HG03139 (cell line): ENCODE measurements at regions not wholly inside any gene's neighbourhood (a gene's known extent, or its start where the extent isn't known, plus 50 kb on each side); places are given as distances from the start of the nearest gene placed in this dataset.

Experiments
- ATAC-seq: cut with Tn5 transposase; IDR thresholded peaks from one replicate; pipeline ENCODE4 v1.9.1; 2021; ENCODE audit not compliant: unreplicated experiment

DNA sequence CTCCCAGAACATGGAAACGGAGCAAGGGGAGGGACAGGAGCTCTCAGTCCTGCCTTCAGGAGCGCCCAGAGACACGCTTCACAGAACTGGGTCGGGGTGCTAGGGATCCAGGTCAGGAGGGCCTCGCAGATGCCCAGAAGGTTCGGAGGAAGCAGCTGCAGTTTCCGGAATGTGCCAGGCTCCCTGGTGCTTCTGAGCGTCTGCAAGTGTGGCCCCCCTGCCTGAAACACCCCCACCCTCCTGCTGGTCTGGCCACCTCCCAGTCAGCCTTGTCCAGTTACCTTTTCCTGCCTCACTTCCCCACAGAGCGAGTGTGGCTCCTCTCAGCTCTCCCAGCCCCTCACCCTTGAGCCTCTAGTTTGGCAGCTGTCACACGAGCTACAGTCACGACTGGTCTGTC lies 88.3 kb upstream of the TAF1B start:
- ATAC-seq: no peak

DNA sequence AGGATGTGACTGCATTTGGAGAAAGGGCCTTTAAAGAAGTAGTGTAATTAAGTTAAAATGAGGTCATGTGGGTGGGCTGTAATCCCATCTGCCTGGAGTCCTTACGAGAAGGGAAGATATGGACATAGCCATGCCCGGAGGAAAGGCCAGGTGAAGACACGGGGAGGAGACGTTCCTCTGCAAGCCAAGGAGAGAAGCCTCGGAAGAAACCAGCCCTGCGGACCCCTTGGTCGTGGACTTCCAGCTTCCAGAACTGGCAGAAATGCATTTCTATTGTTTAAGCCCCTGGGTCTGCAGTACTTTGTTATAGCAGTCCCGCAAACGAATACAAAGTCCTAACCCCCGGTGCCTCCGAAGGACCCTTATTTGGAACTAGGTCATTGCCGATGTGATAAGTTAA lies 87.6 kb upstream of the TAF1B start:
- ATAC-seq: no peak

DNA sequence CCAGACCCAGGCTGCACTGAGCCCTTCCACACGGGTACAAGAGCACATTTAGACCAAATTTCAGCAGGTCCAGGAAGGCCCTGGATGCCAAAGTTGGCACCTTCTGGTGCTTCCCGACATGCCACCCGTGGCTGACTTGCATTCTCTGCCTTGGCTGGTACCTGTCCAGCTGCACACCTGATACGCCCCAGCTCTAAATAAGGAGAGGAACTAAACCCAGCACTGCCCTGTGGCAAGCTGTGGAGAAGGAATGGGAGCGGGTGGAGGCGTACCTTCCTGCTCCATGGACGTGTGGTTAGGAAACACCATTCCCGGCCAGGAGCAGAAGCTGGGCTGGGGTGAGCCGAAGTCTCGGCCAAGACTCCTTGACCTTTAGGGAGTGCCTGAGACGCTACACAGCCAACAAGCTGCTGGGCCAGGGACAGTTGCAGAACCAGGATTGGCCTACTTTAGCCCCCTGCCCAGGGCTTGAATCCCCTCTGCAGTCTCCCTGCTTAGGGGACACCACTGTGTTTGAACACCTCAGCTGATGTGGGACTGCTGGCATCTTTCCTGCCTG lies 86.5 kb upstream of the TAF1B start:
- ATAC-seq: no peak

DNA sequence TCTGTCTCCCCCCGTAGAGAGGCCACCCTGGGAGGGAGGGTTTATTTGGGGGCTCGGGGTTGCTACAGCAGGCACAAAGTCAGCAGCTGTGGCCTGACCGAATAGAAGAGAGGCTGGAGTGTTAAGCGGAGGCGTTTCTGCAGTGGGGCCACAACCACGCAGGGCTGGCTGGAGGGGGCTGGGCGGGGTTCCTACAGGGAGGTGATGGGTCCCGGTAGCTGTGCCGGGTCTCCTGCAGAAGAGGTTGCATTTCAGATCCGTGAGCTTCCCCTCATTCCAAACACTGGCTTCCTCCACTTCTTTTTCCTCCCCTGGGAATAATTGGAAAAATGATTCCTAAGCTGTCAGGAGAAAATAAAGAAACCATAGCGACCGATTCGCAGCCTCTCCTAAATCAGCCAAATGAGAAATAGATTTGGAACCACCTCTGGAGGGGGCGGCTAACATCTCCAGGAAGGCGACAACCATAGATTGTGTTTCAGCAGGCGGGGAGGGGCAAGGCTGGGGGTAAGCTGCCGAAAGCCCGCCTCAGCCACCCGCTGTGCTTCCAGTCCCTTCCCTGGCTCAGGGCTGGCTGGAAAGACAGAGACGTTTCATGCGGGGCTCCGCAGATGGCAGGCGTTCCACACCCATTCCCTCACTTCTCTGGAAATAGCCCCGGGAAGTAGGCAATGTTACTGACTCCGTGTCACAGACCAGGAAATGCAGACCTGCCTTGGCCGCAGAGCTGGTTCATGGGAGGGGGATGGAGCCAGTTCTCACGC lies 85.6 kb upstream of the TAF1B start:
- ATAC-seq: no peak

DNA sequence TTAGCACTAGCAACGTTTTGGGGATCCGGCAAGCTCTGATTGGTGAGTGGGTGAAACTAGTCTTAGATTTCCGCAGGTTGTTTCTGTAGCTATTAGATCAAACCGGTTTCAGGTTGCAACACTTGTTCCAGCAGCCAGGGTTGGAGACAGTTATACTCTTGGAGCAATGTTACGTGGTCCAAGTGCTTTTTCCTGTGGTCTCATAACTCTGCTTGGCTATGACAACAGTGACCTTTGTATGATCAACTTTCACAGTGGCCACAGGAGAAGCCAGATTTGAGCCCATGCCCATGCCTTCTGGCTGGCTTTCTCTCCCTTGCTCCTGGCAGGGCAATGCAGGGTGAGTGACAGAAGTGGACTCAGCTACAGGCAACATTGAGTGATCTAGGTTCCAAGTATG lies 84.5 kb upstream of the TAF1B start:
- ATAC-seq: no peak

DNA sequence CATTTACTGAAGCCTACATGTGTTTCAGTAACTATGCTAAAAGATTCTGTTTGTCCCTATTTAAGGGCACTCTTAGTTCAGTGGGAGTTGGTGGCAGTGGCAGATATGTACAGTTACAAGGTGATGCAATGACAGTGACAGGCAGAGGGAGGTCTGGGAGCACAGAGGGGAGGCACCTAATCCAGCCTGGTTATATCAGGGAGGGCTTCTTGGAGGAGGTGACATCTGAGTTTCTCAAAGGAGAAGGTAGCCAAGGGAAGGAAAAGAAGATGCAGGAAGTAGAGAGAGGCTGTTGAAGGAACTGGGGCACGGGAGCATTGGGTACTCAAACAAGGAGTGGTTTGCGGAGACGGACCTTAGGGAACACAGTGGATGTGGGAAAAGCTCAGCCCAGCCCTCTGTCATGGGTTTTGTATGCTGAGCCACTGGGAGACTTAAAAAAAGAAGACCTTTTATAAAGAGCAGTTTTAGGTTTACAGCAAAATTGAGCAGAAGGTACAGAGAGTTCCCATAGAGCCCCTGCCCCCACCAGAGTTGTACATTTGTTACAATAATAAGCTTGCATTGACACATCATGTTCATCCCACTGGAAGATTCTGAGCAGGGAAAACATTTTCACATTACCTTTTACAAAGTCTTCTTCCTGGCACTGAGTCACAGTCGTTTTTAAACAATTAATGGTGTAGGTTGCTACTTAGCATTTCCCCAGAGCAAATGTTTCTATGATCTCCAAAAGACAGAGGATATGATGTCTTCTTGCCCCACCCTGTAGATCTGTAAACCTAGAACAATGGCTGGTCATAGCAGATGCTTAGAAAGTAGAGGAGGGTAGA lies 83.0 kb upstream of the TAF1B start:
- ATAC-seq: no peak

DNA sequence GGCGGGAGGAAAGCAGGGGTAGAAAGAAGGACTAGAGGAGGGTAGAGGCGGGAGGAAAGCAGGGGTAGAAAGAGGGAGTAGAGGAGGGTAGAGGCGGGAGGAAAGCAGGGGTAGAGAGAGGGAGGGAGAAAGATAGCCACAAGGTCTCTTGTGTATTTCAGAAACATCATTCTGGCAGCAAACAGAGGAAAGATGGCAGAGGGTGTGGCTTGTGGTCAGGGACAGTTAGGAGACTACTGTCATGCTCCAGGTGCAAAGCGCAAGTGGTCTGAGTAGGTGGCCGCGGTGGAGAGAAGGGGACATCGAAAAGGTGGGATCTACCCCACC lies 82.4 kb upstream of the TAF1B start:
- ATAC-seq: no peak

DNA sequence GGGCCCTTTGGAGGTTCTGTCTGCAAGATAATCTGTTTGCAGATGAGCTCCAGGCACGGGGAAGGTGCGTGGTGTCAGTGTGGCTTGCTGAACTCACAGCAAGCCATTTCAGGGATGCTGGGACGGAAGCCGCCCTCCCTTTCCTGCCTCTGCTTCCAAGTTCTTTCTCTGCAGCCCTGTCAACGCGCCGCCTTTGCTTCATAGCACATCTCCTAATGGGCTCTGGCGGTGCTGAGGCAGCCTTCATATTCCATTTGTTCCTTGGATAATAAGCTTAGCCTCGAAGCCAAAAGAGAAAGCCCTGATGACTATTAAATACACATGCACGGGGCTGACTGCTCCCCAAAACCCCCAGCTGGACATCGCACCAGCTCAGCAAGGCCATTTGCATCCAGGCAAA lies 81.7 kb upstream of the TAF1B start:
- no peak for ATAC-seq

DNA sequence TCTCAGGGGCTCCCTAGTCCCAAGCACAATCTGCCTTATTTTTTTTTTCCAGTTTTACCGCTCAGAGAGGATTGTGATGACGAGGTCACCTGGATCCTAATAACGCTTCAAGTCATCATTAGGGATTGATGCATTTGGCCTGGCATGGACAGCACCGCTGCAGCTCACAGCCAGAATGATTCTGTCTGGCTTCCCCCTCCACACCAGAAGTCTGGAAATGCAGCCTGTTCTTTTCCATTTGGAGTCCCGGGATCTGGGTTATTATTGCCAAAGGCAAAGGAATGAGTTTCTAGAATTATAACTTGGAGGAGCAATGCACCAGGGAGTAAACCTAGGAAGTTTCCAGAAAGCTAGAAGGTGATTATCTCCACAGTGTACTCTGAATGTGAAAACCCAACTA lies 81.1 kb upstream of the TAF1B start:
- no peak for ATAC-seq

DNA sequence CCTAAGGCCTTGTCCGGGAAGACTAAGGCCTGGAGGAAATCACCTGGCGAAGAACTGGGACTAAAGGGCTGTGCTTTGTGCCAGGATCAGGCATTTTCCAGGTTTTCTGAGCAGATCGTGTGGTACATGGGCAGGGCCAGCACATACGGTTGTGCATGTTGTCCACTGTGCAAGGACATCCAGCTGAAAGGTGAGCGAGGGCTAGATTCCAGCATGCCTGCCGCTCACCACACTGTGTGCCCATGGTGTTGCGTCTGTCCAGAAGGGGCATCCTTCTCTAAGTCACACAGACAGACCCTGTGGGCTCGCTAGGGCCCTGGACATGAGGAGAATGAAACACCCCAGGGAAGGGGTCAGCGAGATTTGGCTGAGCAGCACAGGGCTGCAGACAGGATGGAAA lies 80.3 kb upstream of the TAF1B start:
- ATAC-seq: no peak

DNA sequence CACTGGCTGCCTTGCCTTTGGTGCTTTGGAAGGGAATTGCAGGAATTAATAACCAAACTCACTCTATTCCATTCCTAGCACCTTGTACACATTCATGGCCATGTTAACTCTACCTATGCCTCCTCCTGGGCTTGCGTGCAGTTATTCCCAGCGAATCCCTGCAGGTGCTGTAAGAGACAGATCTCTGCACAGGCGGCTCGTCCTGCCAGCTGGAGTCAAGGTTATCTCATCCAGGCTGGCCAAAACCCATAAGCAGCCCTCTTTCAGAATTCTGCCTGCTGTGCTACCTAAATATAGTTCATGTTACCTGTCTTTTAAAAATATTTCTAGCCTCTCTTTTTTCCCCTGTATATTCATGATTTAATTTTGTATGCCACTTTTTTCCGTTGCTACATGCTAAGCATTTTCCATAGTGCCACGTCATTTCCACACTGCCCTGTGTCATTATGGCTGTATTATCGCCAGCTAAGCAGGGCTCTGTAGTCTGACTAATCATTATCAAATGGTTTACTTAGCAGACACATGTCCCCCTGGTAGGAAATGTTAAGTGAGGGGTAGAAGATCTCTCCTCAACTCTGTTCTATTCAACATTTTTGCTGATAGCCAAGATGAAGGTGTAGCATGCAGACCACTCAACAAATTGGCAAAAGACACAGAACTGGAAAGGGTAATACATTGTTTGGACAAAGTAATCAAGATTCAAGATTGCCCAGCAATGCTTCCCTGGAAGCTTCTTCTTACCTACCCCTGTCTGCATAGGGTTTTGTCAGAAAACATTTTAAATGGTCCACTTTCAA lies 79.7 kb upstream of the TAF1B start:
- no peak for ATAC-seq

DNA sequence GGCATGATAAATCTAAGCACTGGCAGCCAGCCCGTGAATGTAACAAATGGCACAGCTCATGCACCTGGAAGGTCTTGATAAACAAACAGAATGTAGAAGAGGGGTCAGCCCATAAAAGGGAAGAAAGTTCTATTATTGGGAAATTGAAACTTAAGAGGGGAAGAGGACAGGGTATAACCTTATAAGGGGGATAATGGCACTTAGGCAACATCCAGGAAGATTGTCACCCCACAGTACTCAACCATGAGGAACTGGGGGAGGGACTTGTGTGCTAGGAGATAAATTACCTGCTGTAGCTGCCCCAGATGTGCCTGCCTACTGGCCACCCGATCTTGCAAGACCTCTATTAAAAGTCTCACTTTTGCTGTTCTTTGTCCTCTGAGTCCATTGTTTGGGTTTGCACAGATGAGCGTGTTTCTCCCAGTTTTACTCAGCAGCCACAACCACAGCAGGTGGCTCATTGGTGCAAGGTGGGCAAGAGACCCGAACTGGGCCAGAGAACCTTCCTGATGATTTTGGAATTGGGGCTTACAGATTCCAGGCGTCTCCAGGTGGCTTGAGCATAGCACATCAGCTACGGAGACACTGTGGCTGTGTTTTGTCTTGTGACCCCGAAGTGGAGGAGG lies 79.0 kb upstream of the TAF1B start:
- ATAC-seq: no peak

DNA sequence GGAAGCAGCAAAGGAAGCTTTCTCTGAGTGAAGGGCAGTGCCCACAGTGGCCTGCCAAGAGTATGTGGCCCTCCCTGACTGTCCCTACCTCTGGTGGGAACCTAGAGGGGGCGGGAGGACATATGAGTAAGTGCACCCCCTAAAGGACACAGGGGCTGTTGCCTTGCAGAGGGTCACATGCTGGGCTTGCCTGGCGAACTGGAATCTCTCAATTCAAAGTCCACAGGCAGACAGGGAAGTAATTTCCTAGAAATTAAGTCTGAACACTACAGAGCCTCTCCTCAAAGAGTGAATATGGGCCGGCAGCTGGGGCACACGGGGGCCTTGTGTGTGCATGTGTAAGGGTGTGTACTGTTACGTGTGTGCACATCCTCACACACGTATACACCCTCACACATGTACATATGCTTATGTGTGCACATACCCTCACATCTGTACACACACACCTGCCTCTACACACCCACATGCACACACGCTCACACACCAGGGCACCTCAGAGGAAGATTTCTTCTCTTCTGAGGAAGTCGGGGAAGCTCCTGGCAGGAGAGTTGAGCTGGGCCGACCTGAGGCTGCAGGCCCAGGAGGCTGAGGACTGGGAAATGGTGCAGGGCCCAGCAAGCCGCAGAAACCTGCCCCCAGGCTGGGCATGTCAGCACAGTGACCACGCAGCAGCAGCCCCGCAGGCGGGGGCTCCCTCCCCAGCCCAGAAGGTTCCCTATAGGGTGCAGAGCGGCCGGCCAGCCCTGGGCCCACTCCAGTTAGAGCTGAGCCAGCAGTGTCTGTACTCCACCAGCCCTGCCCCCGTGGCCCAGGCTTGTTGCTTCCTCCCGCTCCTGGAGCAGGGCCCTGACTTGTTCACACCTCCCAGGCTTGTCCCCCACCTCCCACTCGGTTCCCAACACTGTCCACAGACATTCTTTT lies 77.4 kb upstream of the TAF1B start:
- no peak for ATAC-seq

DNA sequence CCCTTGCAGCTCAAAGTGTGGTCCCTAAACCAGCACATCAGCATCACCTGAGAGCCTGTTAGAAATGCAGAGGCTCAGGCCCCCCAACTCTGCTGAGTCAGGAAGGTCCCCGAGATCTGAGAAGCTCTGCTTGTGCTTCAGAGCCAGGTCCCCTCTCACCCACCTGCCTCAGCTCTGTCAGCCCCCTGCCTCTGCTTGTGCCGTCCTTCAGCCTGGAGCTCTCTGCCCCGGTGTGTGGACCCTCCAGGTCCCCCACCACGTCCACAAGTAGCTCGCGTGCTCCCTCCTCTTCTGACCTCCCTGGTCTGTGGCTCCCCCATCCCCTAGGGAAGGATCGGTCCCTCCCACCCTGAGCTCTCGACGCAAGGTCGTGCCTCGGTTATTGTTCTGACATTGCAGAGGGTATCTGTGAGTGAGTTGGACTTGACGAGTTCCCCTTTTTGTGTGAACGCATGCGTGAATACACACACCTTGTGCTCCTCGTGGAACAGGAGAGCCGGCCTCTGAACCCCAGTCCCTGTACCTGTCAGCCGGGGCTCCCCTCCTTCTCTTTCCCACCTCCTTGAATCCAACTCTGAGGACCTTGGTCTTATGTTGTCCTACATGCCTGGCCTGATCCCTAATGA lies 75.5 kb upstream of the TAF1B start:
- ATAC-seq: no peak

DNA sequence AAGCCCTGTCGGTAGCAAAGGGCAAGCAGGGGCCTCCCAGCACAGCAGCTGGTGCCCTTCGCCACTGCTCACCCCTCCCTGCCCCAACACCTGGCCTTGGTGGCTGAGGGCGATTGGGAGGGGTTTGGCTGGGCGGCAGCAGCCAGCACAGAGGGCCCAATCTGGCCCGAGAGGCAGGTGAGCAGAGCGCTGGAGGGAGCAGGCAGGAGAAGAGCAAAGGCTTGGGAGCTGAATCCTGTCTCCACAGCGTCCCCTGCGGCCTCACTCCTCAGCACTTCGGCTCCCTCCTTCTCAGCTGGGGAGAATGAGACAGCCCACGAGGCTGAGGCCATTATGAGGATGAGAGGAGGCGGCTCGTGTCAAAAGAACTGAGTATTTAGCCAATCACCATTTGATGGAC lies 74.9 kb upstream of the TAF1B start:
- no peak for ATAC-seq

DNA sequence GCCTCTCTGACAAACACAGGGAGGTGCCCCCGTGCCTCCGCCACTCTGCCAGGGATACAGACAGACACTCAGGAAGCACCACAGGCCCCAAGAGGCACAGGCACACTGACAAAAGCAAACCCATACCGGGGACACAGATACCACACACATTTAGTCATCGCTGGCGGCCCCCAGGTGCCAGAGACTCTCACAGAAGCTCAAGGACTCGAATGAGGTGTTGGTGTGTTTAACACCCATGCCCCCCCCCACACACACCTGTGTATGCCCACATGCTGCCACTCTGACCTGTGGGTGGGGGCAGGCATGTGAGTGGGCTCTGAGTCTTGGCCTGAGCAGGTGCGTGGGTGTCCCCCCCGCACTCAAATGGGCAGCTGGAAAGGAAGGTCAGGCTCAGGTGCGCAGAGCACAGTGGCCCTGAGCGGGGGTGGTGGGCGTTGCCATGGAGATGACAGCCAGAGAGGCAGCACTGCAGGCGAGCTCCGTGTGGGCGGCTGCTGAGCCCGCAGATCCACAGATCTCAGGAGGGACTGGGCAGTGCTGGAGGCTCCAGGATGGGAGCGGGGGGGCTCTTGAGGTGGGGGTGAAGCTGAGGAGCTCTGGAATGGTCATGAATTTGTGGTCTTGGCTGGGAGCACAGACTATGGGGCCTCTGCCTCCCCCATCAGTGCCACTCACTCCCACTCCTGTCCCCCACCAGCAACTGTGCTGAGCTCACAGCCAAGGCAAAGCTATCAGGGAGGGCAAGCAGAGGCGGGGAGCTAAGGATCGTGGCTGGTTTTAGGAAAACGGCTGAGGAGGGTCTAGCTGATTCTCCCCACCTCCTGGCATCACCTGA lies 73.9 kb upstream of the TAF1B start:
- no peak for ATAC-seq

DNA sequence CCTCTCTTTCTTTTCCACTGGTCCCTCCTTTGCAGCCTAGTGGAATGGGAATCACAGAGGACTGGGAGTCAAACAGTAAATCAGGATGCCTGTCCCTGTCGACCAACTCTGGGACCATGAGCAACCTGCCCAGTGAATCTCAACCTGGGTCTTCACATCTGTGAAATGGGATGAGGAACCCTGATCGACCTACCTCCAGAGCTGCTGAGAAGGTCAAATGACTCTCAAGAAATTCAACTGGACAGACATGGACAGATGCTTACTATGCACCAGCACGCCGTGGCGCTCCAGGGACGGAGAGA lies 73.3 kb upstream of the TAF1B start:
- ATAC-seq: no peak

DNA sequence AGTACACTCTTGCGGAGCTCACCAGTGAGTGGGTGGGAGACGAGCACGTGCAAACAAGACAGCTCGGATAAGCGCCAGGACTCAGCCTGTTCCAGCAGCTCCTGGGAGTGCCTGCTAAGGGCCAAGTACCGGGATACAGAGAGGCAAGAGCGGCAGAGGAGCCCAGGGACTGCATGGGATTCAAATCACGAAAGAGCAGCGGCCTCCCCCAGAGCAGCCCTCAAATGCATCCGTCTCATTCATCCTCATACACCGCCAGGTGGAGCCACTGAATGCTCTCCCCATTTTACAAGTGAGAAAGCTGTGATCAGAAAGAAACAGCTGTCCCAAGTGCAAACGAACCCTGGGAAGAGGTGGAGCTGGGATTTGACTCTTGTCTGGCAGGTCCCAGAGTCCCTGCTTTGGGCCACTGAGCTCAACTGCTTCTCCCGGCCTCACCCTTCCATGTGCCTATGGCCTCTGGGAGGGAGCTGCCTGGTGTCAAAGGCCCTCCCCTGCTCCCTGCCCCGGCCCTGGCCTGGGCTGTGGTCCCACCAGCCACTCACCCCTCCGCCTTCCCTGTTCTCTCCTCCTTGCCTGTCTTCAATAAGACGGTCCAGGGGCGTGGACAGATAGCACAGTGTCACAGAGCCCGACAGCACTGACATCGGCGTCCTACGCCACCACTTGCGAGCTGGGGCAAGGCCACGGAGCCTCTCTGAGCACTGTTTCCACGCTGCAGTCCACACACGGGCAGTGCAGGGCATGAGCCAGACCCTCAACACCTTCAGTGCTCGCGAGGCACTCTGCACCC lies 72.8 kb upstream of the TAF1B start:
- no peak for ATAC-seq
